ENCODE measurements at regions not wholly inside any gene's neighbourhood (a gene's known extent, or its start where the extent isn't known, plus 50 kb on each side); places are given as distances from the start of the nearest gene placed in this dataset.
"Not testable (repeated sequence)": the region's sequence is repeated elsewhere in the genome, so short reads cannot be mapped to it uniquely, and the experiment has no call there.

DNA sequence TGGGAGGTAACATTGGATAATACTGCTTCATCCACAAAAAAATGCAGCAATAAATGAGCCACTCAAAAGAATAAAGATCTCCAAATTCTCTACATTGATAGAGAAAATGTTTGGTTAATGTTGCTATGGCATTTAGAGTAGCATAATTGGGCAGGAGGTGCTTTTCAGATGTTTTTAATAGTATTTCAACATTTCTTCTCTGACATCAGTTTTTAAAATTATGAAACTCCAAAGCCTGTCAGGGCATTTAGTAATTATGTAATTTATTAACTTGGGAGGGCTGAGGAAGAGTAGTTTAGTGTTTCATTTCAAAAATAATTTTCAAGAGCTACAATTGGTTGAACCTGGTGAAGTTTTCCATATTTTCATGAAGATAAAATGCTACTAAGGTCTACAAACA, 211.3 kb upstream of the INTU start:
- Mint-ChIP-seq H3K4me3 (no peak overlapping the region), H3K36me3 (ENCODE audit: low read depth) (no peaks in the 10 kb centered on the region), H3K27ac (no peak overlapping the region), H3K27me3 (no peaks in the 10 kb centered on the region), H3K4me1 (ENCODE audit: low read depth) (no peaks in the 10 kb centered on the region), H3K9me3 (peaks cover 7% of the 10 kb centered on the region)
- intact Hi-C loops (cut with micrococcal nuclease), result no loop called here

- no peaks in the 10 kb centered on the region for H3K27me3 Mint-ChIP-seq
- no peak overlapping the region for H3K4me3 Mint-ChIP-seq
- H3K27ac Mint-ChIP-seq, result no peak overlapping the region
- H3K9me3 Mint-ChIP-seq, result peaks cover 7% of the 10 kb centered on the region
- no peaks in the 10 kb centered on the region for H3K36me3 Mint-ChIP-seq (ENCODE audit: low read depth)
- intact Hi-C loops (cut with micrococcal nuclease), result no loop called here
- H3K4me1 Mint-ChIP-seq (ENCODE audit: low read depth), result no peaks in the 10 kb centered on the region
Measured at GRCh38 chr4:127425202-127425845, 207.4 kb upstream of the INTU start.

- H3K4me1 Mint-ChIP-seq (ENCODE audit: low read depth), result no peaks in the 10 kb centered on the region
- no peak overlapping the region for H3K4me3 Mint-ChIP-seq
- intact Hi-C loops (cut with micrococcal nuclease), result no loop called here
- no peaks in the 10 kb centered on the region for H3K27me3 Mint-ChIP-seq
- no peaks in the 10 kb centered on the region for H3K36me3 Mint-ChIP-seq (ENCODE audit: low read depth)
- no peak overlapping the region for H3K27ac Mint-ChIP-seq
- peaks cover 7% of the 10 kb centered on the region for H3K9me3 Mint-ChIP-seq
Measured at GRCh38 chr4:127425851-127426250, 206.9 kb upstream of the INTU start.

DNA sequence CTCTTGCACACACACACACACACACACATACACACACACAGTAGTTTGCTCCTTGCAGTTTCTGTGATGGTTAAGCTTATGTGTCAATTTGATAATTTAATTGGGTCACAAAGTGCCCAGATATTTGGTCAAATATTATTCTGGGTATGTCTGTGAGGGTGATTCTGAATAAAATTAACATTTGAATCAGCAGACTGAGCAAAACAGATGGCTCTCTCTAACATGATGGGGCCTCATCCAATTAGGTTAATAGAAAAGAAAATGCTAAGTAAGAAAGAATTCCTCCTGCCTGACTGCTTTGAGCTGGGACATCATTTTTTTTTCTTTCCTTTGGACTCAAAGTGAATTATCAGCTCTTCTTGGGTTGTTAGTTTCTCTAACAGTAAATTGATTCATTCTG, 191.2 kb upstream of the INTU start:
- intact Hi-C loops (cut with micrococcal nuclease), result no loop called here
- Mint-ChIP-seq H3K4me1 (ENCODE audit: low read depth) (no peaks in the 10 kb centered on the region), H3K4me3 (no peak overlapping the region), H3K27me3 (no peaks in the 10 kb centered on the region), H3K36me3 (ENCODE audit: low read depth) (no peaks in the 10 kb centered on the region), H3K9me3 (no peaks in the 10 kb centered on the region), H3K27ac (no peak overlapping the region)

- H3K9me3 Mint-ChIP-seq, result no peaks in the 10 kb centered on the region
- H3K27ac Mint-ChIP-seq, result no peak overlapping the region
- no peak overlapping the region for H3K4me3 Mint-ChIP-seq
- intact Hi-C loops (cut with micrococcal nuclease), result no loop called here
- no peaks in the 10 kb centered on the region for H3K36me3 Mint-ChIP-seq (ENCODE audit: low read depth)
- no peaks in the 10 kb centered on the region for H3K4me1 Mint-ChIP-seq (ENCODE audit: low read depth)
- no peaks in the 10 kb centered on the region for H3K27me3 Mint-ChIP-seq
Measured at GRCh38 chr4:127445471-127445870, 187.3 kb upstream of the INTU start.

DNA sequence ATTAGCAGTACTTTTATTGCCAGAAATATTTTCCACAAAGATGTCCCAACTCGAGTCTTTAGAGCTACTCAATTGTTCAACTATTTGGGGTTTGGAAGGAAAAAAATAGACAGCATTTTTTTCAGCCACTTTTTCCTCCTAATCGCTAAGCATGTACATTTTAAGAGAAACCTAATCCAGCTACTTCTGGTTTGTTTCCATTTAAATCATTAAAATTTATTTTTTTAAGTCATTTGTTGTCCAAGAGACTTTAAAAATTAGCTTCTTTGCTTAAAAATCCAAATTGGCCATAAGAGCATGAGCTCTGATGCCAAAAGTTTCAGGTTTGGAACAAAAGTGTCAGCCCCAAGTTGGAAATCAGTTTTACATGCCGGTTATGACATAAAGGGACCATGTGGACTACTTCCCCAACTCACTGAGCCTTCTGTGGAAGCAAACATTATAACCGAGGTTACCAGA, 186.3 kb upstream of the INTU start:
- H3K4me1 Mint-ChIP-seq (ENCODE audit: low read depth), result no peaks in the 10 kb centered on the region
- no peaks in the 10 kb centered on the region for H3K36me3 Mint-ChIP-seq (ENCODE audit: low read depth)
- intact Hi-C loops (cut with micrococcal nuclease), result no loop called here
- no peak overlapping the region for H3K4me3 Mint-ChIP-seq
- no peak overlapping the region for H3K27ac Mint-ChIP-seq
- H3K27me3 Mint-ChIP-seq, result no peaks in the 10 kb centered on the region
- no peaks in the 10 kb centered on the region for H3K9me3 Mint-ChIP-seq

- no peak overlapping the region for H3K27ac Mint-ChIP-seq
- no peaks in the 10 kb centered on the region for H3K9me3 Mint-ChIP-seq
- intact Hi-C loops (cut with micrococcal nuclease), result no loop called here
- H3K36me3 Mint-ChIP-seq (ENCODE audit: low read depth), result no peaks in the 10 kb centered on the region
- no peak overlapping the region for H3K4me3 Mint-ChIP-seq
- H3K27me3 Mint-ChIP-seq, result no peaks in the 10 kb centered on the region
- H3K4me1 Mint-ChIP-seq (ENCODE audit: low read depth), result no peaks in the 10 kb centered on the region
Measured at GRCh38 chr4:127448986-127449385, 183.8 kb upstream of the INTU start.

DNA sequence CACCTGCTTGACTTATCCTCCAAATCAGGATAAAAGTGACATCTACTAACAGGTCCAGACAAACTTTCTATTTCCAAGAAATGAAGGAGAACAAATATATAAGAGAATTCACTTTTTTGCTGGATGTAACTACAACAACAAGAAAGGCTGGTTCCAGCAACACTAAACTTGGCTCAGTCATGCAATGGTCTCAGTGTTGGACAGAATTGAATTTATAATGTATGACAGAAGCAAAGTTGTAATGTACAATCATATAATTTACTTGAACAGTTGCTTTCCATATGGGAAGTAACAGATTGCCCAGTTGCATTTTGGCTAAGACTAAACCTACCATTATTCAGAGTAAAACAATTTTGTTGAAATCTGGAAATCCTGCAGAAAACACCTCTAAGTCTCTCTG, 183.3 kb upstream of the INTU start:
- Mint-ChIP-seq H3K4me1 (ENCODE audit: low read depth) (no peaks in the 10 kb centered on the region), H3K4me3 (no peak overlapping the region), H3K36me3 (ENCODE audit: low read depth) (no peaks in the 10 kb centered on the region), H3K27ac (no peak overlapping the region), H3K27me3 (no peaks in the 10 kb centered on the region), H3K9me3 (no peaks in the 10 kb centered on the region)
- intact Hi-C loops (cut with micrococcal nuclease), result no loop called here

DNA sequence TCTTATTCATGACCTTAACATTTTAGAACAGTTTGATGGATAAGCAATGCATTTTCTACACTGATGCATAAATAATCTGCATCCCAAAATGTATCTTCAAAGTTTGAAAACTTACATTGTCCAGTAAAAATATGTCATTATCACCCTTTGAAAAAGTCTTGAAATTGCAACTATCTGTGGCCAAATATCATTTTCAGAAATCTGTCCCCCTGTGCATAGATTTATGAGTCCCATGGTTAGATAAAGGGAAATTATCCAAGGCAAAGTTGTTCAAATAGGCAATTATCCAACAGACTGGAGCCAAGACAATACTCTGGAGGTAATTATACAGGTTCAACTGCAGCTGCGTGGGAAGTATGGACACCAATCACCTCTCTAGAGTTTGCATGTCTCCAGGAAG, 182.5 kb upstream of the INTU start:
- no peaks in the 10 kb centered on the region for H3K36me3 Mint-ChIP-seq (ENCODE audit: low read depth)
- H3K27me3 Mint-ChIP-seq, result no peaks in the 10 kb centered on the region
- no peaks in the 10 kb centered on the region for H3K9me3 Mint-ChIP-seq
- no peak overlapping the region for H3K27ac Mint-ChIP-seq
- no peak overlapping the region for H3K4me3 Mint-ChIP-seq
- H3K4me1 Mint-ChIP-seq (ENCODE audit: low read depth), result no peaks in the 10 kb centered on the region
- intact Hi-C loops (cut with micrococcal nuclease), result no loop called here

GRCh38 chr4:127463883-127464282, 168.9 kb upstream of the INTU start:
- no peaks in the 10 kb centered on the region for H3K4me1 Mint-ChIP-seq (ENCODE audit: low read depth)
- H3K4me3 Mint-ChIP-seq, result no peak overlapping the region
- intact Hi-C loops (cut with micrococcal nuclease), result no loop called here
- peaks cover 12% of the 10 kb centered on the region for H3K9me3 Mint-ChIP-seq
- H3K27ac Mint-ChIP-seq, result no peak overlapping the region
- H3K27me3 Mint-ChIP-seq, result no peaks in the 10 kb centered on the region
- no peaks in the 10 kb centered on the region for H3K36me3 Mint-ChIP-seq (ENCODE audit: low read depth)

- Mint-ChIP-seq H3K27me3 (no peaks in the 10 kb centered on the region), H3K36me3 (ENCODE audit: low read depth) (no peaks in the 10 kb centered on the region), H3K9me3 (peaks cover 10% of the 10 kb centered on the region), H3K27ac (no peak overlapping the region), H3K4me1 (ENCODE audit: low read depth) (no peaks in the 10 kb centered on the region), H3K4me3 (no peak overlapping the region)
- intact Hi-C loops (cut with micrococcal nuclease), result no loop called here
Measured at GRCh38 chr4:127469542-127469941, 163.2 kb upstream of the INTU start.

GRCh38 chr4:127469959-127470809, 162.6 kb upstream of the INTU start:
- H3K9me3 Mint-ChIP-seq, result peaks cover 10% of the 10 kb centered on the region

GRCh38 chr4:127478271-127478670, 154.5 kb upstream of the INTU start:
- not testable (repeated sequence) for H3K4me3 Mint-ChIP-seq, H3K27me3 Mint-ChIP-seq

More at GRCh38 chr4:127469959-127470809, 162.6 kb upstream of the INTU start:
- Mint-ChIP-seq H3K4me1 (ENCODE audit: low read depth) (no peaks in the 10 kb centered on the region), H3K27me3 (no peaks in the 10 kb centered on the region), H3K4me3 (no peak overlapping the region), H3K36me3 (ENCODE audit: low read depth) (no peaks in the 10 kb centered on the region), H3K27ac (no peak overlapping the region)
- intact Hi-C loops (cut with micrococcal nuclease), result no loop called here

GRCh38 chr4:127479031-127479622, 153.6 kb upstream of the INTU start:
- intact Hi-C loops (cut with micrococcal nuclease), result no loop called here
- Mint-ChIP-seq H3K27me3 (no peaks in the 10 kb centered on the region), H3K27ac (no peak overlapping the region), H3K4me1 (ENCODE audit: low read depth) (no peaks in the 10 kb centered on the region), H3K4me3 (no peak overlapping the region), H3K36me3 (ENCODE audit: low read depth) (no peaks in the 10 kb centered on the region), H3K9me3 (no peaks in the 10 kb centered on the region)

More at GRCh38 chr4:127478271-127478670, 154.5 kb upstream of the INTU start:
- intact Hi-C loops (cut with micrococcal nuclease); H3K27ac Mint-ChIP-seq; H3K9me3 Mint-ChIP-seq; H3K4me1 Mint-ChIP-seq (ENCODE audit: low read depth); H3K36me3 Mint-ChIP-seq (ENCODE audit: low read depth): not testable (repeated sequence)

All from dendritic cell treated with granulocyte-macrophage colony-stimulating factor and Interleukin-4, amounts not matched to agents 40 ng/mL and 50 ng/mL, for 4 days (primary cell).